Body of pancreas (tissue), 4 donors: ENCODE measurements at regions not wholly inside any gene's neighbourhood (a gene's known extent, or its start where the extent isn't known, plus 50 kb on each side); places are given as distances from the start of the nearest gene placed in this dataset.

Experiments used
- ATAC-seq: fragments of 150-250 bp; one replicate; pipeline ENCODE4 v1.9.1; 2016
- DNase-seq, 4 donors: peaks; one replicate each; pipeline ENCODE4 v3.0.0-alpha.2; 2019
- H3K27ac ChIP-seq, 4 donors: fragments of 200-600 bp; sonication (generic); 1 replicate in 3 of 4; 2 replicates in 1 of 4; pipeline versions ENCODE4 v1.5.1 to v1.6.1; 2016 to 2019; ENCODE audit warnings: mild to moderate bottlenecking in 1 of 4, mixed read lengths in 1 of 4, moderate library complexity in 1 of 4
- H3K27me3 ChIP-seq, 2 donors: fragments of 200-600 bp; sonication (generic); one replicate each; pipeline ENCODE4 v1.6.0; 2016; ENCODE audit warnings: mild to moderate bottlenecking in 1 of 2
- H3K36me3 ChIP-seq, 2 donors: fragments of 200-600 bp; sonication (generic); replicated peaks in 1 of 2; 2 replicates each; pipeline ENCODE4 v1.5.1; 2016; ENCODE audit warnings: low read depth in 2 of 2; ENCODE audit not compliant: insufficient read depth in 1 of 2
- H3K4me1 ChIP-seq: fragments of 200-600 bp; sonication (generic); one replicate; pipeline ENCODE4 v1.6.0; 2016
- H3K4me3 ChIP-seq, 2 donors: fragments of 200-600 bp; sonication (generic); 1 replicate in 1 of 2; 2 replicates in 1 of 2; pipeline ENCODE4 v1.5.1; 2016 to 2019
- H3K9me3 ChIP-seq, 3 donors: fragments of 200-600 bp; sonication (generic); 1 replicate in 2 of 3; 2 replicates in 1 of 3; pipeline ENCODE4 v1.5.1; 2016
- CTCF ChIP-seq, 7 experiments: fragments of 450-650 bp in 4 of 7; fragments of 200-600 bp in 3 of 7; sonication (generic) in 3 of 7; IDR thresholded peaks; one replicate each; pipeline ENCODE4 v1.5.1; 2016 to 2019; ENCODE audit warnings: antibody characterized with exemption in 7 of 7
- POLR2A ChIP-seq, 3 donors: fragments of 450-650 bp; IDR thresholded peaks; one replicate each; pipeline ENCODE4 v1.6.1; 2016; ENCODE audit warnings: antibody characterized with exemption in 3 of 3, mild to moderate bottlenecking in 2 of 3
- WGBS, 2 donors: methylation state at CpG; one replicate each; pipeline ENCODE4 v1.1.5; 2017; 5-methylcytosine and 5-hydroxymethylcytosine counted together
- intact Hi-C: fragments of 100-400 bp; cut with DNase I; formaldehyde crosslinking; loops from one replicate; pipeline ENCODE4 v1.15.1; 2023

- Histone ChIP-seq H3K27ac (no peak overlapping the region), H3K36me3 (no peaks in the 10 kb centered on the region), H3K27me3 (no peaks in the 10 kb centered on the region), H3K4me1 (no peaks in the 10 kb centered on the region), H3K9me3 (no peaks in the 10 kb centered on the region), H3K4me3 (no peak overlapping the region)
- TF ChIP-seq CTCF (IDR thresholded peaks at IDR 0.05) (no peak), POLR2A (IDR thresholded peaks at IDR 0.05) (no peak)
- intact Hi-C loops = no loop called here
- DNase-seq (no peak), ATAC-seq (no peak)
- 40 to 57% methylated on average over 2 of the region's 2 CpGs for WGBS, 2 donors
Observed at GRCh38 chr13:82010780-82011179, 1669.9 kb upstream of the SPRY2 start.

- WGBS, 2 donors = 46 to 49% methylated on average over 3 of the region's 3 CpGs
- intact Hi-C loops = no loop called here
- ATAC-seq = no peak
Observed at GRCh38 chr13:82002710-82003109, 1661.8 kb upstream of the SPRY2 start.

GRCh38 chr13:81995316-81995715 is 1654.4 kb upstream of the SPRY2 start:
- Histone ChIP-seq H3K36me3 (no peaks in the 10 kb centered on the region), H3K4me1 (no peaks in the 10 kb centered on the region), H3K27ac (no peak overlapping the region), H3K9me3 (no peaks in the 10 kb centered on the region), H3K27me3 (no peaks in the 10 kb centered on the region), H3K4me3 (no peak overlapping the region)
- no peak for ATAC-seq
- DNase-seq = no peak
- intact Hi-C loops = no loop called here
- 82 to 98% methylated on average over 3 of the region's 3 CpGs for WGBS, 2 donors
- TF ChIP-seq POLR2A (IDR thresholded peaks at IDR 0.05) (no peak), CTCF (IDR thresholded peaks at IDR 0.05) (no peak)

More at GRCh38 chr13:82002710-82003109, 1661.8 kb upstream of the SPRY2 start:
- Histone ChIP-seq H3K4me3 (no peak overlapping the region), H3K27me3 (no peaks in the 10 kb centered on the region), H3K27ac (no peak overlapping the region), H3K36me3 (no peaks in the 10 kb centered on the region), H3K4me1 (no peaks in the 10 kb centered on the region), H3K9me3 (no peaks in the 10 kb centered on the region)
- no peak for TF ChIP-seq POLR2A (IDR thresholded peaks at IDR 0.05)
- no peak for TF ChIP-seq CTCF (IDR thresholded peaks at IDR 0.05)
- DNase-seq = no peak

- DNase-seq = no peak
Observed at GRCh38 chr13:81990652-81991051, 1649.7 kb upstream of the SPRY2 start.

More at GRCh38 chr13:81990652-81991051, 1649.7 kb upstream of the SPRY2 start:
- Histone ChIP-seq H3K27ac (no peak overlapping the region), H3K4me3 (no peak overlapping the region), H3K9me3 (no peaks in the 10 kb centered on the region), H3K36me3 (no peaks in the 10 kb centered on the region), H3K4me1 (no peaks in the 10 kb centered on the region), H3K27me3 (no peaks in the 10 kb centered on the region)
- TF ChIP-seq POLR2A (IDR thresholded peaks at IDR 0.05) (no peak), CTCF (IDR thresholded peaks at IDR 0.05) (no peak)
- no peak for ATAC-seq
- WGBS, 2 donors = 80 to 85% methylated on average over 6 of the region's 6 CpGs
- intact Hi-C loops = no loop called here
